ENCODE measurements at regions not wholly inside any gene's neighbourhood (a gene's known extent, or its start where the extent isn't known, plus 50 kb on each side); places are given as distances from the start of the nearest gene placed in this dataset.

GRCh38 chr4:81566161-81566591 is 94.5 kb upstream of the RASGEF1B start:
- peak overlapping the region in 13 of 21 experiments; percentile 1 to 79 (median 61) for H3K27ac ChIP-seq
- H3K4me3 ChIP-seq = peak overlapping the region in 1 of 7 experiments; percentile 10

GRCh38 chr4:81565142-81565870 is 93.6 kb upstream of the RASGEF1B start:
- peak overlapping the region in 13 of 21 experiments; percentile 1 to 79 (median 61) for H3K27ac ChIP-seq
- H3K4me3 ChIP-seq = peak overlapping the region in 1 of 7 experiments; percentile 10

GRCh38 chr4:81564025-81564424 is 92.3 kb upstream of the RASGEF1B start:
- Histone ChIP-seq H3K4me3 (no peak overlapping the region), H3K27ac (no peak overlapping the region)

DNA sequence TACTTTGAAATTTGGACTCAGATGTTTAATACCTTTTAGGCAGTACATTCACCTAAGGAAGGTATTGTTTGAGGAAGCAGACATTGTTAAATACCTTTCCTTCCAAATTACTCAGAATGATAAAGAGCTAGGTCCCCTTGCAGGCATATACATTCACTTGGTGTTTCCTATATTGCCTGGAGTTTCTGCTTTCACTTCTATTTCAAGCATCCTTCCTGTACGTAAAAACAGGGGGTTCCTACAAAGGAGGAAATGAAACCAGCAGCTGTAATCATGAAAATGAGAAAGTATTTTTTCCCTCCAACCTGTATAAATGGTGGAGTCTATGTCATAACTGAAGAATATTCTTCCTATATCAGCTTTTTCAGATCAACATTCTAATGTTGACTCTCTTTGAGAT is 90.4 kb upstream of the RASGEF1B start:
- Histone ChIP-seq H3K4me3 (no peak overlapping the region), H3K27ac (peak overlapping the region in 2 of 21 experiments; percentile 37 to 40)

GRCh38 chr4:81557306-81557705 is 85.6 kb upstream of the RASGEF1B start:
- Histone ChIP-seq H3K27ac (no peak overlapping the region), H3K4me3 (no peak overlapping the region)

- Histone ChIP-seq H3K4me3 (no peak overlapping the region), H3K27ac (no peak overlapping the region)
These were observed 83.8 kb upstream of the RASGEF1B start for GRCh38 chr4:81555489-81555888.

- no peak overlapping the region for H3K4me3 ChIP-seq
- H3K27ac ChIP-seq = no peak overlapping the region
These were observed 80.4 kb upstream of the RASGEF1B start for GRCh38 chr4:81552086-81552485.

DNA sequence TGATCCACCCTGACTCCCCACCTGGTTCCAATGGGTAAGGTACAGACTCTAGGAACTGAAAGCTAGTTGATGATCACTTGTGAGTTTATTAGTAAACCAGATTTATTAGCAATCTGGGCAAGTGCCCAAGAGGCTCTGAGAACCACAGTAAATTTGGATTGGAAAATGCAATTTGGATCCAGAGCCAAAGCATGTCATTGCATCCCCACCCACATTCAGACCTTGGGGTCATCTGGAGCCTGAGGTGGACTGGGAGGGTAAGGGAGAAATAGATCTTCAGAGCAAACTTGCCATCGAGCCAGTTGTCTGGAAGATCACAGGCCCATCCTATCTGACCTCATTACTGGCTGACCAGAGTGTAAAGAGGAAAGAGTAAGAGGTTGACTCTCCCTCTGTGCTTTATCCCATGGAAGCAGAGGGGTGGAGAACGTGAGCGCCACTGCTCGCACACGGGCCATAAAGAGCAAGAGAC is 78.7 kb upstream of the RASGEF1B start:
- H3K4me3 ChIP-seq = no peak overlapping the region
- H3K27ac ChIP-seq = peak overlapping the region in 5 of 21 experiments; percentile 13 to 59 (median 46)

DNA sequence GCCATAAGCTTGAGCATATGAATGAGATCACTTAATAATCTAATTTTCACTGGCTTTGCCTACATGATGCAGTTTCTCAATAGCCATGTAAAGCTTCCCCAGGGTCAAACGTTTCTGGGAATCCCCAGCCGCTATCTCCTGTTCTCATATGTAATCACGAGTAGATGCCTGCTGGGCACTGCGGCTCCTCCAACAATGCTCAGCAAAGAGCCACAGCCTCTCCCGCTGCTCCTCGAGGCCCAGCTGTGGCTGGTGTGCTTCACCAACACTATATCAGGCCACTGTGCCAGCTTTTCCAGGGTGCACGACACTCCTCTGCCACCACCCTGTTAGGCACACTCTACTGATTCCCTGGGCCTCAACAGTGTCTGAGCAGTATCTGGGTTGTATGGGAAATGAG is 78.3 kb upstream of the RASGEF1B start:
- no peak overlapping the region for H3K4me3 ChIP-seq
- peak overlapping the region in 6 of 21 experiments; percentile 13 to 60 (median 41) for H3K27ac ChIP-seq

GRCh38 chr4:81546777-81547176 is 75.1 kb upstream of the RASGEF1B start:
- no peak overlapping the region for H3K27ac ChIP-seq
- no peak overlapping the region for H3K4me3 ChIP-seq

GRCh38 chr4:81541161-81541945 is 69.6 kb upstream of the RASGEF1B start:
- Histone ChIP-seq H3K27ac (no peak overlapping the region), H3K4me3 (no peak overlapping the region)

DNA sequence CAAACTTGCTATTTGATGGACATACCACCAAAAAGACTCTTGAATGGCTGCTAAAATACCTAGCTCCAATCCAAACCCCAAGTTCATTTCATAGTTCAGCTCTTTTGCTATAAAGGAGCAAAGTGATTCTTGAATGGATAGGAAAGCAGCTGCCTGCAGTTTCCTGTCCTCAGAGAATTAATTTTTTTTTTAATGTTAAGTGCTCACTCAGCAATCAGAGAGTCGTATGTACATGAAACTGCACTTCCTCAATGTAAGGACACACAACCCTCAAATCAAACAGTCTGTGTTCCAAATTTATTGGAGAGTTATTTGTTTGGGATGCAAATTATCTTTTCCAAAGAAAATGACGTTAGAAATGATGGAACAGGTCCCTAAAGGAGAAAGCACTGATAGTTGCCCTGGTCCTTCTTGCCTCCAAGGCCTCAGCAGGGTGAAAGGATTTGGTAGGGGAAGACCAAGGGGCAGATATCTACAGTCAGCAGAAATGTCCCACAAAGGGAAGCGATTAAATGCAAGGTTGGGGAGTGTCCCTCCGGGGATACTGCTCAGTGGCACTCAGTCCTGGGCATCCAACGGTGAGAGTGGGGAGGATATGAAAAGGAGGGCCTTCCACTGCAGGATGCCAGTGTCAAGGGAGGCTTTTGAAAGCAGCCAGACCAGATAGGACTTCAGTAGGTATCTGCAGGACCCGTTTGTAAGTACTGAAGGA is 67.2 kb upstream of the RASGEF1B start:
- H3K4me3 ChIP-seq = no peak overlapping the region
- H3K27ac ChIP-seq = no peak overlapping the region

- Histone ChIP-seq H3K27ac (no peak overlapping the region), H3K4me3 (no peak overlapping the region)
These were observed 59.7 kb upstream of the RASGEF1B start for GRCh38 chr4:81531410-81531809.

DNA sequence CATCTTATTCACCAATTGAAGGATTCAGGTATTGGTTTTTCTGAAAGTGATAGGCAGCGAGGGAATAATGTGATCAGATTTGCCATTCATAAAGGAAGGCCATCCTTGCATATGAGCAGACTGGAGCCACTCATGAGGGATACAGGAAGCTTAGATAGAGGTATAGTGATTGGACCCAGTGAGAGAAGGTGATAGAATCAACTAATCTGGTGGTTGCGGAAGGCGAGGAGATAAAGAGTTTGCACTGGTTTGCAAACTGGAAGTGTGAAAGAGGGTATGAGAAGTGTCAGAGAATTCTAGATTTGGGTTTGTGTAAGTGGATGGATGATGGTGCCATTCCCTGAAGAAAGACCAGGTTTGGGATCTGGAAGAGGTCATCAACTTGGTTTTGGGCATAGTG is 57.3 kb upstream of the RASGEF1B start:
- H3K27ac ChIP-seq = no peak overlapping the region
- no peak overlapping the region for H3K4me3 ChIP-seq

- Histone ChIP-seq H3K27ac (no peak overlapping the region), H3K4me3 (no peak overlapping the region)
These were observed 56.5 kb upstream of the RASGEF1B start for GRCh38 chr4:81528200-81528599.

DNA sequence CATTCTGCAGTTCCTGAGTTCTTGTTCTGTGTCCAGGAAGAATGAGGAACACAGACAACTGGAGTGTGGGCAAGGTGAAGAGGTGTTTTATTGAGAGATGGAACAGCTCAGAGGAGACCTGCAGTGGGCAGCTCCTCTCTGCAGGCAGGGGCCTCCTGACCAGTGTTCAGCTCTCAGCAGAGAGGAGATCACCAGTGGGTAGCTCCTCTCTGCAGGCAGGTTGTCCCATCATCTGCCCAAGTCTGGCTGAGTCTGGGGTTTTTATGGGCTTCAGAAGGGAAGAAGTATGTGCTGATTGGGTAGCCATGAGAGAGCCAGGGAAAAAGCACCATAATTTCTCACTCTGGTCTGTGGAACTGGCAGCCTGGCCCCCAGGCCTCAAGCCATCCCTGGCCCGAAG is 56.0 kb upstream of the RASGEF1B start:
- Histone ChIP-seq H3K4me3 (no peak overlapping the region), H3K27ac (no peak overlapping the region)

- no peak overlapping the region for H3K4me3 ChIP-seq
- no peak overlapping the region for H3K27ac ChIP-seq
These were observed 55.4 kb upstream of the RASGEF1B start for GRCh38 chr4:81527115-81527514.

GRCh38 chr4:81526706-81527105 is 55.0 kb upstream of the RASGEF1B start:
- H3K4me3 ChIP-seq = no peak overlapping the region
- no peak overlapping the region for H3K27ac ChIP-seq

DNA sequence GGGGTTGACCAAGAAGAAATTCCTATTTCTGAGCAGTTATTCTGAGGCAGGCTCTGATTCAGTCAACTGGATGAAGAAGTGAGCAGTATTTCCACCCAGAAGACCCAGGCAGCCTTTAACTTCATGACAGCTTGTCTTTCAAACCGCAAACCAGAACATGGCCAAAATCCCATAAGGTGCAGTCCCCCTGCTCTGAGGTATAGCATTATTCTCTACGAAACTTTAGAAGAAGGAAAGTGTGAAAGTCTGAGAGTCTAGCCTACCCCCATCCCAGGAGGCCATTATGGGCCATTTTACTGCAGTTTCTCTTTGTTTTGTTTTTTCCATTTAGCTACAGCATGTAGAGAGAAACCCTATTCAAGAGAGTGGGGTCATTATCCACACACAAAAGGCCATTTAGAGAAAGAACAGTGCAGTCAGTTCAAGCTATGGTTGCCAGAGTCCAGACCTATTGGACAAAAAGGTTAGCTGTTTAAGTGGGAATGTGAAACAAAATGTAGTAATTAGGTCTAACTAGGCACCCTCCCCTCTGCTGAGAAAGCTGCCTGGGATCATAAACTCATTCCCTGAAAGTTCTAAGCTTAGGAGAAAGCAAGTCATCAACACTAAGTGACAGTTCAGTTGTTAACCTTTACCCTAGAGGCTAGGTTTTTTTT is 52.1 kb upstream of the RASGEF1B start:
- no peak overlapping the region for H3K4me3 ChIP-seq
- no peak overlapping the region for H3K27ac ChIP-seq

DNA sequence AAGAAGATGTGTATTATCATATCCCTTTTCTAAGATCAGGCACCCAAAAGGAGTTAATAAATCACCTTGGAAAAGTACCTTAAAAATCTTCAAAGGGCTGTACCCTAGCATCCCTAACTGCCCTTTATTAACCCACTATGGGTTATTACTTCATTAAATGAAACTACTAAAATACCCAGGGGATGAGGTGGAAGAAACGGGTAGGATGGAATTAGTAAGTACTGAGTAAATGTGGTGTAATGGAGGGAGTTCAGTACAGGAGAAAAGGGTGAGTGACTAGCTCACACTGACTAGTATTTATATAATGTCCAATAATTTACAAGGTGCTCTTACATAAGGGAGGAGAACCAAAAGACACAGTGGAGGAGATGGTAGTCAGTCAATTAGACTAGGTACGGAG is 51.0 kb upstream of the RASGEF1B start:
- Histone ChIP-seq H3K27ac (no peak overlapping the region), H3K4me3 (no peak overlapping the region)

Measured in skin epidermis (tissue), 12 donors.